Endothelial cell (in vitro differentiated cells): ENCODE measurements at regions not wholly inside any gene's neighbourhood (a gene's known extent, or its start where the extent isn't known, plus 50 kb on each side); places are given as distances from the start of the nearest gene placed in this dataset.

Experiments
- DNase-seq: peaks from one replicate; pipeline ENCODE4 v3.0.0; 2021; ENCODE audit warnings: low spot score
- H3K27ac Mint-ChIP-seq: one replicate; pipeline ENCODE4 v1.8.0; 2021; ENCODE audit warnings: mixed read lengths, inconsistent platforms; ENCODE audit not compliant: unreplicated experiment
- H3K27me3 Mint-ChIP-seq: one replicate; pipeline ENCODE4 v1.8.0; 2021; ENCODE audit warnings: mild to moderate bottlenecking, moderate library complexity, mixed read lengths, inconsistent platforms; ENCODE audit not compliant: unreplicated experiment
- H3K36me3 Mint-ChIP-seq: one replicate; pipeline ENCODE4 v1.8.0; 2021; ENCODE audit warnings: mild to moderate bottlenecking, low read depth, mixed read lengths, inconsistent platforms; ENCODE audit not compliant: unreplicated experiment
- H3K4me1 Mint-ChIP-seq: one replicate; pipeline ENCODE4 v1.8.0; 2021; ENCODE audit warnings: mild to moderate bottlenecking, mixed read lengths, inconsistent platforms; ENCODE audit not compliant: unreplicated experiment
- H3K4me3 Mint-ChIP-seq: one replicate; pipeline ENCODE4 v1.8.0; 2021; ENCODE audit warnings: mild to moderate bottlenecking, mixed read lengths, inconsistent platforms; ENCODE audit not compliant: unreplicated experiment
- H3K9me3 Mint-ChIP-seq: one replicate; pipeline ENCODE4 v1.8.0; 2021; ENCODE audit warnings: mixed read lengths, inconsistent platforms; ENCODE audit not compliant: unreplicated experiment
- TF ChIP-seq, protein P1 (sequence below): fragments of 200-600 bp; sonication (generic); IDR thresholded peaks from one replicate; pipeline ENCODE4 v1.5.0; 2021; ENCODE audit warnings: antibody characterized with exemption; ENCODE audit not compliant: unreplicated experiment

DNA sequence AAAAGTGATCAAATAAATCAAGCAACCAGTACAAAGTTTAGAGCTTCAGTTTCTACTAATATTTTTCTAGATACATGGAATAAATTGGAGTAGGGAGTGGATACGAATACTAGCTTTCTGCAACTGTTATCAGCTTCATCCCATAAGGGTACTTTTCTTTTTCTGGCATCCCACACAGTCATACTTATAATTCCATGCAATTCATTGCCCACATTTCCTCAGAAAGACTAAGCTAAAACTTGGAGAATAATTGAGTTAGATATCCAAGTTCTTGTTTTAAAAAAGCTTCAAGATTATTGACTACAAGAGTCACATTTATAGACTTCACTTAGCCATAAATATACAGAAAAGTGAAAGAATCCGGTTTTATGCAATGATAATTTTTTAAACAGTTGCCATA lies 186.9 kb downstream of the OLFM4 start:
- Mint-ChIP-seq H3K4me1 (no peaks in the 10 kb centered on the region), H3K9me3 (no peaks in the 10 kb centered on the region), H3K27me3 (no peaks in the 10 kb centered on the region), H3K36me3 (no peaks in the 10 kb centered on the region), H3K4me3 (no peak overlapping the region), H3K27ac (no peak overlapping the region)
- no peak for DNase-seq
- TF ChIP-seq, protein P1, sequence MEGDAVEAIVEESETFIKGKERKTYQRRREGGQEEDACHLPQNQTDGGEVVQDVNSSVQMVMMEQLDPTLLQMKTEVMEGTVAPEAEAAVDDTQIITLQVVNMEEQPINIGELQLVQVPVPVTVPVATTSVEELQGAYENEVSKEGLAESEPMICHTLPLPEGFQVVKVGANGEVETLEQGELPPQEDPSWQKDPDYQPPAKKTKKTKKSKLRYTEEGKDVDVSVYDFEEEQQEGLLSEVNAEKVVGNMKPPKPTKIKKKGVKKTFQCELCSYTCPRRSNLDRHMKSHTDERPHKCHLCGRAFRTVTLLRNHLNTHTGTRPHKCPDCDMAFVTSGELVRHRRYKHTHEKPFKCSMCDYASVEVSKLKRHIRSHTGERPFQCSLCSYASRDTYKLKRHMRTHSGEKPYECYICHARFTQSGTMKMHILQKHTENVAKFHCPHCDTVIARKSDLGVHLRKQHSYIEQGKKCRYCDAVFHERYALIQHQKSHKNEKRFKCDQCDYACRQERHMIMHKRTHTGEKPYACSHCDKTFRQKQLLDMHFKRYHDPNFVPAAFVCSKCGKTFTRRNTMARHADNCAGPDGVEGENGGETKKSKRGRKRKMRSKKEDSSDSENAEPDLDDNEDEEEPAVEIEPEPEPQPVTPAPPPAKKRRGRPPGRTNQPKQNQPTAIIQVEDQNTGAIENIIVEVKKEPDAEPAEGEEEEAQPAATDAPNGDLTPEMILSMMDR: no peak

DNA sequence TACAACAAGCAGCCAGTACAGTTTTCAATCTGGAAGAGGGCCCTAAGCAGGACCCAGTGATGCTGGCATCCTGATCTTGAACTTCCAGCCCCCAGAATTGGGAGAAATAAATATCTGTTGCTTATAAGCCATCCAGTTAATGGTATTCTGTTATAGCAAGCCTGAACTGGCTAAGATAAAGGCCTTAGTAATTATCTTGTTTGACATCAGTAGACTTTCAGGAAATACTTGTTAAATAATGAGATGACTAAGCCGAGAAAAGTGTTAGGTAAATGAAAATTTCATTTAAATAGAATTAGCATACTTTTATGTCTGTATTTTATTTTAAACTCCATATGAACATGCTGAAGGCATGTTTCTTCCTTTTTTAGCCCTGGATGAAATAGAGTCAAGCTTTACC lies 188.2 kb downstream of the OLFM4 start:
- H3K4me3 Mint-ChIP-seq: no peak overlapping the region
- H3K36me3 Mint-ChIP-seq: no peaks in the 10 kb centered on the region
- H3K27ac Mint-ChIP-seq: no peak overlapping the region
- H3K9me3 Mint-ChIP-seq: no peaks in the 10 kb centered on the region
- H3K4me1 Mint-ChIP-seq: no peaks in the 10 kb centered on the region
- H3K27me3 Mint-ChIP-seq: no peaks in the 10 kb centered on the region
- DNase-seq: no peak
- TF ChIP-seq, protein P1: no peak

DNA sequence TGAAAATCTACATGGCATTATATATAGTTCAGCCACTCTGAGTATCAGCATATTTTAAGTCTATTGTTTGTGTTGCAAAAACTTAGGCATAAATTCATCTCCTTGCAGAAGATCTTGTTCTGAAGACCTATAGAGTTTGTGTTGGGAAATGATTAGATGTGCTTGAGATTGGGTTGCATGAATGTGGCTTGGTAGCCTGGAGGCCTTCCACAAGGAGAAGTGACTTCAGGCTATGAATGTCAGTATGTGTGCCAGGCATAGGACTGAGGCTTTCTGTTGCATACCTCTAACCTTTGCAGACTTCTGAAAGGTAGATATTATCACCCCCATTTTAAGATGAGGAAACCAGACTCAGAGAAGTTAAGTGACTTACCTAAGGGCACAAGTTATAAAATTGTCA lies 188.6 kb downstream of the OLFM4 start:
- Mint-ChIP-seq H3K4me3 (no peak overlapping the region), H3K27ac (no peak overlapping the region), H3K9me3 (no peaks in the 10 kb centered on the region), H3K4me1 (no peaks in the 10 kb centered on the region), H3K36me3 (no peaks in the 10 kb centered on the region), H3K27me3 (no peaks in the 10 kb centered on the region)
- no peak for DNase-seq
- TF ChIP-seq, protein P1: no peak

DNA sequence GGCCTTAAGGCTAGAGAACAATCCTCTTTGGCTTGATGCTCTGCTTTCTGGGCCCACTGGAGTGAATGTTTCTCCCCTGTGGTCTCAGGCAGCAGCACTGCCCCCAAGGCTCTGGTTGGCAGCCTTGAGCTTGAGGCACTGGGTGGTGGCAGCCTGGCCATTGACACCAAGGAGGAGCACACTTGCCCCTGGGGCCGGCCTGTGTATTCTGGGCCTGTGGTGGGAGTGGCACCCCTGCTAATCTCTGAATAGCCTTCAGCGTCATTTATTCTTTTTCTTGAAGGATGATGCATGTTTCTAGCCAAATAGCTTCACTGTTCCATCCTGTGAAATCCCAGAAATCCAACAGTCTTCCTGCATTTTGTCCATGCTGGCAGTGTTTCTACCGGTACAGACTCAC lies 191.4 kb downstream of the OLFM4 start:
- Mint-ChIP-seq H3K9me3 (no peaks in the 10 kb centered on the region), H3K4me1 (no peaks in the 10 kb centered on the region)

DNA sequence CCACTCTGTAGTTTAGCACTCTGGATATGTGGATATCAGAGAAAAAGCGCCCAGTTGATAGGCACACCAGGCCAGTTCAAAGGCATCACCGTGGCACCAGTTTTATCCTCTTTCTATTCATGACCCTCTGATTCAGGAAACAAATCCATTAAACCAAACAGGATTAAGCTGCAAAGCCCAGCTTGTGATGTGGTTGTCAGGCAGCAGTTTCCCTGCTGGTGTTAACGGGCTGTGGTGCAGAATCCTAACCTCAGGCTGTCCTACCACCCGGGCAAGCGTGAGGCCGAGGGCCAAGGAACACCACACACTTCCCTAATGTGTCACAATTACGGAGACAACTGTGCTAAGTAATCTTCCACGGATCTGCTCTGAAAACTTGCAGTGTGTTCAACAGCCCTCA lies 209.1 kb downstream of the OLFM4 start:
- no peaks in the 10 kb centered on the region for H3K36me3 Mint-ChIP-seq
- H3K27me3 Mint-ChIP-seq: peaks cover 1% of the 10 kb centered on the region
- no peaks in the 10 kb centered on the region for H3K9me3 Mint-ChIP-seq
- TF ChIP-seq, protein P1: no peak
- H3K4me3 Mint-ChIP-seq: no peak overlapping the region
- no peak for DNase-seq
- H3K27ac Mint-ChIP-seq: no peak overlapping the region
- H3K4me1 Mint-ChIP-seq: no peaks in the 10 kb centered on the region

More for the DNA sequence above, 191.4 kb downstream of the OLFM4 start:
- Mint-ChIP-seq H3K27me3 (no peaks in the 10 kb centered on the region), H3K36me3 (no peaks in the 10 kb centered on the region), H3K27ac (no peak overlapping the region), H3K4me3 (no peak overlapping the region)
- TF ChIP-seq, protein P1: no peak
- no peak for DNase-seq
